ENCODE measurements at regions not wholly inside any gene's neighbourhood (a gene's known extent, or its start where the extent isn't known, plus 50 kb on each side); places are given as distances from the start of the nearest gene placed in this dataset.

DNA sequence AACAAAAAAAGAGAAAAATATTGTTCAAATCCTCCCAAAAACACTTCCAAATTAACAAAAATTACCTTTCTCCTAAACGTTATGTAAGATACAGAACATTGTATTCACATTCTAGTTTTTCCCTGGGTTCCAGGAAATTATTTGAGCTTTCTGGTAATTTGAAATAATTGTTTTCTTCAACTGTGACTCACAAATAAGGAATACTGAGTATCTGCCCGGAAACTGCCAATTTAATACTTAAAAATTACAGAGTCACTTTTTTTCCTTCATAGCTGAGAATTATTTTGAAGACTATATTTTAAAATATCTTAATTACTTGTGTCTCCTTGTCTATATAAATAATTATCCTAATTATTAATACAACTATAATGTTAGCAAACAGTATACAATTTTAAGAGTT, 709.0 kb upstream of the ARGLU1 start:
- Histone ChIP-seq H3K36me3 (ENCODE audit: insufficient read depth, low read length) (no peaks in the 10 kb centered on the region), H3K4me1 (ENCODE audit: insufficient read depth, low read length) (no peaks in the 10 kb centered on the region), H3K4me3 (ENCODE audit: low read length) (no peak overlapping the region), H3K27me3 (ENCODE audit: control insufficient read depth in 1 of 2, insufficient read depth in 2 of 2, low read length in 2 of 2) (no peaks in the 10 kb centered on the region), H3K27ac (ENCODE audit: low read depth in 1 of 2, low read length in 2 of 2) (no peak overlapping the region), H3K9me3 (ENCODE audit: control insufficient read depth in 1 of 2, insufficient read depth in 1 of 2, low read length in 2 of 2) (no peaks in the 10 kb centered on the region)
- peaks cover 5% of the 10 kb centered on the region for H3K9me3 Mint-ChIP-seq
- ATAC-seq (ENCODE audit: poor library complexity) (no peak), DNase-seq (no peak)
- H3K4me1 Mint-ChIP-seq (ENCODE audit: low read depth): no peaks in the 10 kb centered on the region
- intact Hi-C loops (cut with DNase I, micrococcal nuclease): no loop called here
- H3K36me3 Mint-ChIP-seq (ENCODE audit: low read depth): no peaks in the 10 kb centered on the region
- CTCF ChIA-PET: interaction anchor here (0.6 kb wide), 1 partner anchor 9 kb away, joined by 4 read pairs; no protein-coding TSS in a partner anchor
- H3K27ac Mint-ChIP-seq: no peak overlapping the region
- no peak overlapping the region for H3K4me3 Mint-ChIP-seq
- POLR2A ChIA-PET: no interaction called here
- TF ChIP-seq, protein P1, sequence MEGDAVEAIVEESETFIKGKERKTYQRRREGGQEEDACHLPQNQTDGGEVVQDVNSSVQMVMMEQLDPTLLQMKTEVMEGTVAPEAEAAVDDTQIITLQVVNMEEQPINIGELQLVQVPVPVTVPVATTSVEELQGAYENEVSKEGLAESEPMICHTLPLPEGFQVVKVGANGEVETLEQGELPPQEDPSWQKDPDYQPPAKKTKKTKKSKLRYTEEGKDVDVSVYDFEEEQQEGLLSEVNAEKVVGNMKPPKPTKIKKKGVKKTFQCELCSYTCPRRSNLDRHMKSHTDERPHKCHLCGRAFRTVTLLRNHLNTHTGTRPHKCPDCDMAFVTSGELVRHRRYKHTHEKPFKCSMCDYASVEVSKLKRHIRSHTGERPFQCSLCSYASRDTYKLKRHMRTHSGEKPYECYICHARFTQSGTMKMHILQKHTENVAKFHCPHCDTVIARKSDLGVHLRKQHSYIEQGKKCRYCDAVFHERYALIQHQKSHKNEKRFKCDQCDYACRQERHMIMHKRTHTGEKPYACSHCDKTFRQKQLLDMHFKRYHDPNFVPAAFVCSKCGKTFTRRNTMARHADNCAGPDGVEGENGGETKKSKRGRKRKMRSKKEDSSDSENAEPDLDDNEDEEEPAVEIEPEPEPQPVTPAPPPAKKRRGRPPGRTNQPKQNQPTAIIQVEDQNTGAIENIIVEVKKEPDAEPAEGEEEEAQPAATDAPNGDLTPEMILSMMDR (IDR thresholded peaks at IDR 0.05): no peak
- H3K27me3 Mint-ChIP-seq: no peaks in the 10 kb centered on the region

- Histone ChIP-seq H3K27me3 (ENCODE audit: control insufficient read depth in 1 of 2, insufficient read depth in 2 of 2, low read length in 2 of 2) (no peaks in the 10 kb centered on the region), H3K27ac (ENCODE audit: low read depth in 1 of 2, low read length in 2 of 2) (no peak overlapping the region), H3K4me1 (ENCODE audit: insufficient read depth, low read length) (no peaks in the 10 kb centered on the region), H3K36me3 (ENCODE audit: insufficient read depth, low read length) (no peaks in the 10 kb centered on the region), H3K4me3 (ENCODE audit: low read length) (no peak overlapping the region), H3K9me3 (ENCODE audit: control insufficient read depth in 1 of 2, insufficient read depth in 1 of 2, low read length in 2 of 2) (no peaks in the 10 kb centered on the region)
- TF ChIP-seq, protein P1 (IDR thresholded peaks at IDR 0.05): no peak
- Mint-ChIP-seq H3K9me3 (peaks cover 3% of the 10 kb centered on the region), H3K36me3 (ENCODE audit: low read depth) (no peaks in the 10 kb centered on the region), H3K4me1 (ENCODE audit: low read depth) (no peaks in the 10 kb centered on the region), H3K27ac (no peak overlapping the region), H3K27me3 (no peaks in the 10 kb centered on the region), H3K4me3 (no peak overlapping the region)
- ChIA-PET POLR2A (no interaction called here), CTCF (no interaction called here)
- no peak for ATAC-seq (ENCODE audit: poor library complexity)
- no peak for DNase-seq
- intact Hi-C loops (cut with DNase I, micrococcal nuclease): no loop called here
Observed at GRCh38 chr13:107275945-107276614, 708.1 kb upstream of the ARGLU1 start.

DNA sequence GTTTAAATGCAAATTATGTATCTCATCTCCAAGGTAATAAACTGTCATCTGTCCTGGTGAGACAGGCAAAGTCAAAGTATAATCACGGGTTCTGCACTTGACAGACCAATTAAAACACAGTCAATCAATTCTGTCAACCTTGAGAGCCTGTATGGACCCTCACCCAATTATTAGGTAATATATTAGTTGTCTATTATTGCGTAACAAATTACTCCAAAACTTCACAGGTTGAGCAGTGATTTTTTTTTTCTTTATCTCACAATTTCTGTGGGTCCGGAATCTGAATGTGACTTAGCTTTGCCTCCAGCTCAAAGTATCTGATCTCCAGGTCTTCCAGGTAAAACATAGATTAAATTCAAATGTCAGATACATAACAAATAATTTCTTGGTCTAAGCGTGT, 707.4 kb upstream of the ARGLU1 start:
- DNase-seq (no peak), ATAC-seq (ENCODE audit: poor library complexity) (no peak)
- H3K9me3 Mint-ChIP-seq: peaks cover 3% of the 10 kb centered on the region
- no peaks in the 10 kb centered on the region for H3K27me3 Mint-ChIP-seq
- Histone ChIP-seq H3K27ac (ENCODE audit: low read depth in 1 of 2, low read length in 2 of 2) (no peak overlapping the region), H3K36me3 (ENCODE audit: insufficient read depth, low read length) (no peaks in the 10 kb centered on the region), H3K4me1 (ENCODE audit: insufficient read depth, low read length) (no peaks in the 10 kb centered on the region), H3K27me3 (ENCODE audit: control insufficient read depth in 1 of 2, insufficient read depth in 2 of 2, low read length in 2 of 2) (no peaks in the 10 kb centered on the region), H3K4me3 (ENCODE audit: low read length) (no peak overlapping the region), H3K9me3 (ENCODE audit: control insufficient read depth in 1 of 2, insufficient read depth in 1 of 2, low read length in 2 of 2) (no peaks in the 10 kb centered on the region)
- no peak overlapping the region for H3K4me3 Mint-ChIP-seq
- H3K4me1 Mint-ChIP-seq (ENCODE audit: low read depth): no peaks in the 10 kb centered on the region
- ChIA-PET POLR2A (no interaction called here), CTCF (no interaction called here)
- H3K36me3 Mint-ChIP-seq (ENCODE audit: low read depth): no peaks in the 10 kb centered on the region
- intact Hi-C loops (cut with DNase I, micrococcal nuclease): no loop called here
- TF ChIP-seq, protein P1 (IDR thresholded peaks at IDR 0.05): no peak
- no peak overlapping the region for H3K27ac Mint-ChIP-seq

Measured in CD4-positive, alpha-beta T cell (primary cell).